Central memory CD8-positive, alpha-beta T cell (primary cell): ENCODE measurements at regions not wholly inside any gene's neighbourhood (a gene's known extent, or its start where the extent isn't known, plus 50 kb on each side); places are given as distances from the start of the nearest gene placed in this dataset.

Experiments used
- ATAC-seq: fragments of 150-1000 bp; cut with Tn5 transposase; replicated peaks from 2 replicates; pipeline ENCODE4 v1.10.0; 2022; ENCODE audit warnings: mild to moderate bottlenecking, moderate FRiP score, moderate number of reproducible peaks; ENCODE audit not compliant: poor library complexity, severe bottlenecking; ENCODE audit errors: extremely low read depth
- DNase-seq, 2 donors: peaks; one replicate each; pipeline ENCODE4 v3.0.0; 2021; ENCODE audit warnings: low spot score in 2 of 2
- H3K27ac Mint-ChIP-seq: one replicate; pipeline ENCODE4 v1.8.0; 2022; ENCODE audit warnings: low read depth, mild to moderate bottlenecking, moderate library complexity, mixed read lengths
- H3K27me3 Mint-ChIP-seq: one replicate; pipeline ENCODE4 v1.8.0; 2022; ENCODE audit warnings: mixed read lengths
- H3K36me3 Mint-ChIP-seq: one replicate; pipeline ENCODE4 v1.8.0; 2022; ENCODE audit warnings: mild to moderate bottlenecking, moderate library complexity, mixed read lengths; ENCODE audit not compliant: insufficient read depth
- H3K4me1 Mint-ChIP-seq: one replicate; pipeline ENCODE4 v1.8.0; 2022; ENCODE audit warnings: mixed read lengths
- H3K4me3 Mint-ChIP-seq: one replicate; pipeline ENCODE4 v1.8.0; 2022; ENCODE audit warnings: mild to moderate bottlenecking, moderate library complexity, mixed read lengths
- H3K9me3 Mint-ChIP-seq: one replicate; pipeline ENCODE4 v1.8.0; 2022; ENCODE audit warnings: mixed read lengths

DNA sequence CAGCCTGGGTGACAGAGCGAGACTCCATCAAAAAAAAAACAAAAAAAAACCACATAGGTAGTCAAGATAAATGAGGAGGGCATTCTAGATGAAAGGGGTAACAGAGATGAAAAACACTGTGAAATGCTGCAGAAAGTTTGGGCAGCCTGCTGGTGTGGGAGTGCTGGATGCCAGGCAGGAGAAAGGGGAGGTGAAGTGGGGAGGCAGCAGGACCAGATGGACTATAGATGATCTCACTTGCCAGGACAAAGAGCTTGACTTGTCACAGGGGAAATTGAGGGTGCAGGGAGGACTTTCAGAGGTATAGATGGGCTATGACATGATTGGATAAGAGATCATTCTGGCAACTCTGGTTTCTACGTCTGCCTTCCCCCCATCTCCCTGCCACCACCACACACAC lies 519.7 kb upstream of the ZFP42 start:
- Mint-ChIP-seq H3K36me3 (no peaks in the 10 kb centered on the region), H3K9me3 (peaks cover 25% of the 10 kb centered on the region), H3K4me1 (no peaks in the 10 kb centered on the region), H3K27me3 (no peaks in the 10 kb centered on the region), H3K27ac (no peak overlapping the region), H3K4me3 (no peak overlapping the region)
- ATAC-seq (no peak), DNase-seq (no peak)

DNA sequence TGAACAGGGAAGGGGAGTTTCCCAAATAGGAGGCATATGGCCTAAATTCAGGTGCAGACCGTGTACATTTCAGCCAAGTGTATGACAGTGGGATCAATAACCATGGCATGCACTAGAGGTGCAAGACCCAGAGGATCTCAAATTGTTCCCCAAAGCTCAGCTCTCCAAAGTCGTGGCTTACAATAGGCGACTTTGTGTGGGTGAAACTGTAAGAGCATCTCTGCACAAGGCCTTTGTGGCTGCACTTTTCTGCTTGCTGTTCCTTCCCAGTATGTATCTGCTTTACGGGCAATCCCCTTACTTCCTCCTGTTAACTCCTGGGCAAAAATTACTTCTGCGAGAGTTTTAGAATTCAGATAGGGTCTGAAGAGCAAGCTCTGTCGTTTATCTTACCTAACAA lies 518.3 kb upstream of the ZFP42 start:
- no peak for ATAC-seq
- no peaks in the 10 kb centered on the region for H3K36me3 Mint-ChIP-seq
- DNase-seq, result no peak
- no peaks in the 10 kb centered on the region for H3K4me1 Mint-ChIP-seq
- no peak overlapping the region for H3K27ac Mint-ChIP-seq
- no peaks in the 10 kb centered on the region for H3K27me3 Mint-ChIP-seq
- H3K9me3 Mint-ChIP-seq, result peaks cover 19% of the 10 kb centered on the region
- no peak overlapping the region for H3K4me3 Mint-ChIP-seq

DNA sequence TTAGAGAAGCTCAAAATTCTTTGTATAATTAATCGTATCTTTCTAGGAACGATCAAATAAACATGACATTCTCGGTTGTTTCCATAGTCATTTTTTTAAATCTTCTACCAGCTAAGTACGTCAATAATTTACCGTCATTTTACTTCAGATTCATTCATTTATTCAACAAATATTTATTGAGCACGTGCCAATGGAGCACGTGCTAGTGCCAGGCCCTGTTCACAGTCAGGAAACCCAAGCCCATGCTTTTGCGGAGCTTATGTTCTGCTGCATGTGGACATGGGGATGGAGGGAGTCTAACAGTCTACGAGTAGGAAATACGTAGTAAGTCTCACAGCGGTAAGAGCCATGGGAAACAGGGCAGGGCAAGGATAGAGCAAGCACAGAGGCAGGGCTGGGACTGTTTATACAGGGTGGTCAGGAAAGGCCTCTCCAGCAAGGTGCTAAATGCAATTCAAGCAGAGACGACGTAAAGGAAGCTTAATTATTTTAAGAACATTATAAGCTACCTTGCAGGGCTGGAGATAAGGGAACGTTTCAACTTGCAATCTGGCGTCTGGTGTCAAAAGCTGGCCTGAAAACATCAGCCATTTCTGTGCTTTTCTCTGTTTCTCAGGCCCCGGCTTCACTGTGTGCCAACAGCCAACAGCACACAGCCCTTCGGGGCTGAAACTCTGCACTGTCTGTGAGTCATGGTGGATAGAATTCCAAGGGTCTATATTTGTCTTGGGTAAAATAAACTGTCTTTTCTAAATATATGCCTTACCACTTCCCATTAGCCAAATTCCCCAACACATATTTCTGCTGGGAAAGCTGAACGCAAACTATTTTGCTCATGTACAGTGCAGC lies 517.1 kb upstream of the ZFP42 start:
- DNase-seq (no peak), ATAC-seq (no peak)
- peaks cover 19% of the 10 kb centered on the region for H3K9me3 Mint-ChIP-seq
- no peaks in the 10 kb centered on the region for H3K4me1 Mint-ChIP-seq
- no peaks in the 10 kb centered on the region for H3K36me3 Mint-ChIP-seq
- H3K27ac Mint-ChIP-seq, result no peak overlapping the region
- no peak overlapping the region for H3K4me3 Mint-ChIP-seq
- H3K27me3 Mint-ChIP-seq, result no peaks in the 10 kb centered on the region

DNA sequence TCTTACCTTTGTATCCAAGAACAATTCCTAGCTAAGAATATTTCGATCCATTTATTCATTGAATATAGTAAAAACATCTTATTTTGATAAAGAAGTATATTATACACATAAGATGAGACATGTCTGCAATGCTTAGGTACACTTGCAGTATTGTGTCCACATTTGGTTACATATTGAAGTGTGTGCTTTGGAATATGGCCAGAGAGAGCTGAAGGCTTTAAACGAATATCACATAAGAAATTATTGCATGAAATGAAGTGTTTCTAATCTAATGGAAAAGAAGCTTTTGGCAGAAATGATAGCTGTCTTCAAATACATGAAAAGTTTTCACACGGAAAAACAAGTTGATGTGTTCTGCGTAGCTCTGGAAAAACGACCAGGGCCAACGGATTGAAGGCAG lies 516.1 kb upstream of the ZFP42 start:
- no peaks in the 10 kb centered on the region for H3K4me1 Mint-ChIP-seq
- ATAC-seq, result no peak
- peaks cover 14% of the 10 kb centered on the region for H3K9me3 Mint-ChIP-seq
- no peak for DNase-seq
- no peak overlapping the region for H3K27ac Mint-ChIP-seq
- no peaks in the 10 kb centered on the region for H3K27me3 Mint-ChIP-seq
- H3K4me3 Mint-ChIP-seq, result no peak overlapping the region
- H3K36me3 Mint-ChIP-seq, result no peaks in the 10 kb centered on the region

DNA sequence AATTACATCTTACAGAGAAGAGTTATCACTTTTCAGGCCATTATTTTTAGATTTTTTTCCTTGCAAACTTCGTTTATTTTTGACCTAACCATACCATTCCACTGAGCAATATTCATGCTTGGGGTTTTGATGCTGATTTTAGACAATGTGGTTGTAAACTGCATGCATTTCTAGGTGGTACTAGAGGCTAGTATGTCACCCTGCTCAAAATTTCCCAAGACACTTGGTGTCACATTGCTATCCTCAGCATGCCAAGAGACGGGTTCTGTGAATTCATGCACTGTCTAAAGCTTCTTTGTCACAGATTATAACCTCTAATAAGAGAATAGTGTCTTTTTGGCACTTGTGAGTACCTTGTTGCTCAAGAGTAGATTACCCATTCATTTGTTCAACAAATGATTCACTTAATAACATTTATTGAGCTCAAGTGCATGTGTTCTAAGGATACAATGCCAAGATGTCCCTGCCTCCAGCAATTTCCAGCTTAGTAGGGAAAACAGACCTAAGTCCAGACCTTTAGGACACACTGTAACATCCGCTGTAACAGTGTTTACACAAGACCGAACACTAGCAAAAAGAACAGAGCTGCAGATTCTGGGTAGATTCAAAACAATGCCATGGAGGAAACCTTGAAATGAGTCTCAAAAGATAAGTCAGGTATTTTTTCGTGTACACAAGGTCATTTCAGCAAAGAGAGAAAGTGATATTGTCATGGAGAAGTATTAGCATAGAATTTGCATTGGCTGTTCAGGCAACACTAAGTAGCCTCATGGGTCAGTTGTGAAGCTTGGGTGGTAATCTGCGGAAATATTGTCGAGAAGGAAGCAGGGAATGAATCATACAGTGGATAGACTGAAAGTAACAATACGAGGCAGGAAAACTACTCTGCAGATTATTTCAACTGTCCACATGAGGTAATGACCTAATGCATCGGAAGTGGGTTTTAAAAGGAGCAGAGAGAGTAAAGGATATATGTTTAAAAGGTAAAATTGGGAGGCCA lies 515.1 kb upstream of the ZFP42 start:
- Mint-ChIP-seq H3K27me3 (no peaks in the 10 kb centered on the region), H3K9me3 (peaks cover 6% of the 10 kb centered on the region), H3K4me1 (no peaks in the 10 kb centered on the region), H3K27ac (no peak overlapping the region), H3K36me3 (no peaks in the 10 kb centered on the region), H3K4me3 (no peak overlapping the region)
- ATAC-seq (no peak), DNase-seq (no peak)

DNA sequence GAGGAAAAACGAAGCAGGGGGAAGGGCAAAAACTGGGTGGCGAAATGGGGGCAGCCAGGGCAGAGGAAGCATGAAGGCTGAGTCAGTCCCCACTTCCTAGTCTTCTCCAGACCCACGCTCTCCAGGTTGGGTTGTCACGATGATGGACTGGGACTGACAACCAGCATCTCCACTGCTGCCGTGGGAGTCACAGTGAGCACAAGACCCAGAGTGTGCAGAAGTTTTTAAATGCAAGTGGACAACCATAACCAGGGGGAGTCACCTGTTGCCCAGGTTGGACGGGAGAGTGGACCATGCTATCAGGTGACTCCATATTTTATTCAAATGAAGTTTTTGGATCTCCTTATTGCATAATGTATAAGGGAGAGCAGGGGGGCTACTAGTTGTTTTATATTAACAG lies 511.4 kb upstream of the ZFP42 start:
- Mint-ChIP-seq H3K9me3 (peaks cover 13% of the 10 kb centered on the region), H3K27ac (no peak overlapping the region), H3K27me3 (no peaks in the 10 kb centered on the region), H3K4me1 (no peaks in the 10 kb centered on the region), H3K4me3 (no peak overlapping the region), H3K36me3 (no peaks in the 10 kb centered on the region)
- DNase-seq (no peak), ATAC-seq (no peak)

DNA sequence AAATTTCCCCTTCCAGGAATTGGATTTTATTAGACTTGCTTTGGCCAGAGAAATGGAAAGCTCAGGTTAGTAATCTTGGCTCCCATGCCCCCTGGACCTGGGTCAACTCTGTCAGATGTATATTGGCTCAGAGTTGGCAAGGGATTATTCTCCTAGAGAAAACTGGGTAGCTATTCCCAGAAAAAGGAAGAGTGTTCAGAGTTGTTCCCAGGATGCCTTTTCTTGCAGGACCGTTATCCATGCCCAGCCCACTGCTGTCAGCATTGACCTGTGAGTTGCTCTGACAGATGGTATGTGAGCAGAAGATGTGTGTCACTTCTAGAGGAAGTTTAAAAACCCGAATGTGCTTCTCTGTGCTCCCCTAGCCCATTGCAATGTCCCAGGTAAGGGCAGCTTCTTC lies 509.9 kb upstream of the ZFP42 start:
- Mint-ChIP-seq H3K4me3 (no peak overlapping the region), H3K9me3 (peaks cover 10% of the 10 kb centered on the region), H3K4me1 (no peaks in the 10 kb centered on the region), H3K27ac (no peak overlapping the region), H3K36me3 (no peaks in the 10 kb centered on the region), H3K27me3 (no peaks in the 10 kb centered on the region)
- ATAC-seq, result no peak
- DNase-seq, result no peak

DNA sequence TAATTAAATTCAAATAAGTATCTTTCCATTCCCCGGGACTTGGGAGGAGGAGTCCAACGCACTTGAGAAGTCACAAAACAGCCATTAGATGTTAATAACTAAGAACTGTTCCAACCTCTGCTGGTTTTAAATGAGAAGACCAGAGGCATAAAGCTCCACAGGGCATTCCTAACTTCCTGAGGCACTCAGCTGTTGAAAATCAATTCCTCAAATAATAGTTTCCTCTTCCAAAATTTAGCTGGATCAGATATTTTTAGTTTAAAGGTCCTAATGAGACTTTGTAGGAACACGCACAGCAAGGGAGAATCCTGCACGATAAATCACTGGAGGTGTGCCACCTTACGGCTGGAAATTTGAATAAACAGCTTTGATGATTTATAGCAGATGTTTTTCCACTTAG lies 504.3 kb upstream of the ZFP42 start:
- H3K27me3 Mint-ChIP-seq, result no peaks in the 10 kb centered on the region
- H3K27ac Mint-ChIP-seq, result no peak overlapping the region
- no peaks in the 10 kb centered on the region for H3K36me3 Mint-ChIP-seq
- H3K4me1 Mint-ChIP-seq, result no peaks in the 10 kb centered on the region
- no peak for DNase-seq
- H3K9me3 Mint-ChIP-seq, result peaks cover 20% of the 10 kb centered on the region
- no peak for ATAC-seq
- no peak overlapping the region for H3K4me3 Mint-ChIP-seq

DNA sequence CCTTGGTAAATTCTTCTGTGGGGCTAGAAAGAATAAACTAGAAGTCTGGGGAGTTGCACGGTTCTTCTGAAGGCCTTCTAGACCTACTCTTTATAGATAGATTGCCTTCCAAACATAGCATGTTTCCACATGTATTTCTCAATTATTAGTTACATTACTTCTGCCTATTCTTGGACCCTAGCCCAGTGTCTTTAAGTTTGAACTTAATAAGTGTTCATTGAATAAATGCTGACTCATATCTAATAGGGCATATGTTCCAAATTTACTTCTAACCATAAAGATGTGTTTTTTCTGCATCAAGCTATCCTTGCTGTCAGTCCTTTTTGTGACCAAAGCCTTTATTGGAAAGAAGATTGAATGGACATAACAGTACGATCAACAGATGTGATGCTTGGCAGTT lies 503.6 kb upstream of the ZFP42 start:
- no peaks in the 10 kb centered on the region for H3K4me1 Mint-ChIP-seq
- no peaks in the 10 kb centered on the region for H3K36me3 Mint-ChIP-seq
- H3K4me3 Mint-ChIP-seq, result no peak overlapping the region
- H3K27me3 Mint-ChIP-seq, result no peaks in the 10 kb centered on the region
- ATAC-seq, result no peak
- peaks cover 20% of the 10 kb centered on the region for H3K9me3 Mint-ChIP-seq
- no peak overlapping the region for H3K27ac Mint-ChIP-seq
- no peak for DNase-seq

DNA sequence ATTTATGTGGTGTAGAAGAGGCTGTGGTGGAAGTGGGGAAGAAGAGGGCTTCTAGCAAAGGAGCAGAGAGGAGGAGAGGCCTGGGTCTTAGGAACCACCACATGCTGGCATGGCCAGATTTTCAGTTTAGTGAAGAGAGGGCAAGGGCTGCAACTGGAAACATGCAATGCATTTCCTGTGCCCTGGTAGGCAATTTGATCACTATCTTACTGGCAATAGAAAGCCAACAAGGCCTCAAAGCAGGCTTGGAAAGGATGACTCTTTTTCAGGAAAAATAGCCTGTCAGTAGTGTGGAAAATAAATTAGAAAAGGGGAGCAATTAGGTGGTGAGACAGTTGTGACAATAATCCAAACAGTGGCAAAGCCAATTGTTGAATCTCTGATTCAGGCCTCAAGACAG lies 501.9 kb upstream of the ZFP42 start:
- H3K36me3 Mint-ChIP-seq, result no peaks in the 10 kb centered on the region
- no peak overlapping the region for H3K27ac Mint-ChIP-seq
- H3K4me1 Mint-ChIP-seq, result no peaks in the 10 kb centered on the region
- no peaks in the 10 kb centered on the region for H3K27me3 Mint-ChIP-seq
- DNase-seq (no peak), ATAC-seq (no peak)
- no peak overlapping the region for H3K4me3 Mint-ChIP-seq
- H3K9me3 Mint-ChIP-seq, result peaks cover 22% of the 10 kb centered on the region

DNA sequence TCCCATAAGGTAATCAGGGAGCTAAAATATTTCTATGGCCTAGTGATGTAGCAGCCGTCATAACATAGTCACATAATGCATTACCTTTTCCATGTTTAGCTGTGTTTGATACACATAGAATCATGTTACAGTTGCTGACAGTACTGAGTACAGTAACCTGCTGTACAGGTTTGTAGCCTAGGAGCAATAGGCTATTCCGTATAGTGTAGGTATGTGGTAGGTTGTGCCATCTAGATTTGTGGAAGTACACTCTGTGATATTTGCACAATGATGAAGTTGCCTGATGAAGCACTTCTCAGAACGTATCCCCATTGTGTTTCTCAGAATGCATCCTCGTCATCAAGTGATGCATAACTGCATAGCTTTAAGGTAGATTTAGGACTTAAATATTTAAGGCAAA lies 495.6 kb upstream of the ZFP42 start:
- DNase-seq, result no peak
- ATAC-seq, result no peak
- H3K27ac Mint-ChIP-seq, result no peak overlapping the region
- H3K36me3 Mint-ChIP-seq, result no peaks in the 10 kb centered on the region
- H3K4me1 Mint-ChIP-seq, result no peaks in the 10 kb centered on the region
- H3K27me3 Mint-ChIP-seq, result no peaks in the 10 kb centered on the region
- peaks cover 31% of the 10 kb centered on the region for H3K9me3 Mint-ChIP-seq
- H3K4me3 Mint-ChIP-seq, result no peak overlapping the region

DNA sequence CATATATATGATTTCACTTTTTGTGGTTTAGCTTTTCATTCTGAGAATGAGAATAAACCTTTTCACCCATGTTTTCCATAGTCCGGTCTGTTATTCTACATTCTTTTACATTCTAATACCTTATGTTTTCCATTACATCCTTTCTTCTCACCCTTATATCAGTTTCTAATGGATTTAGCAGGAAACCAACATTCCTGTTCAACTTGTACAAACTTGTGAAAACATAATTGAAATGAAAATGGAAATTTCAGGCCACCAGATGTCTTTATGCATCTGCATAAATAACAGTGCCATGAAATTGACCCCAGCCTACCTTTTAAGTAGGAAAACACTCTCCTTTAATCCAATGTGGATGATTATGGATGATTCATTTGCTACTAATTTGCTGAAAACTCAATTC lies 494.8 kb upstream of the ZFP42 start:
- ATAC-seq, result no peak
- Mint-ChIP-seq H3K27me3 (no peaks in the 10 kb centered on the region), H3K36me3 (no peaks in the 10 kb centered on the region), H3K9me3 (peaks cover 26% of the 10 kb centered on the region), H3K27ac (no peak overlapping the region), H3K4me3 (no peak overlapping the region), H3K4me1 (no peaks in the 10 kb centered on the region)
- no peak for DNase-seq

DNA sequence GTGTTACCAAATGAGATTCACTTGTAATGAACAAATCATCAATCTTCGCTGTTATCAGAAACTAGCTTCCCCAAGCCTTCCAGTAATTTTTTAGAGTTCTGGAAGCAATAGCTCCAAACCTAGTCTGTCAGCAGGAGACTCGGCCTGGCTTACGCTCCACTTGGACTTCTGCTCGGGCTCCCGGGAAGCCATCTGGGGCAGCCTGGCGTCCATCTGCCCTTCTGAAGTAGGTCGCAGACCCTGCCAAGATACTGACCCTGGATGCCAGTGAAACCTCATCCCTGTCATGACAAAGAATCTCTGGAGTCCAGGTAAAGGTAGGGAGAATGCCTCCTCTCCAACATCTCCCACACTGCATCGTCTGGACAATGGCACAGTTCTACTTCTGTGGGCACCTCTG lies 493.8 kb upstream of the ZFP42 start:
- Mint-ChIP-seq H3K9me3 (peaks cover 26% of the 10 kb centered on the region), H3K4me3 (no peak overlapping the region), H3K27me3 (no peaks in the 10 kb centered on the region)

More for the DNA sequence above, 493.8 kb upstream of the ZFP42 start:
- ATAC-seq (no peak), DNase-seq (no peak)
- H3K4me1 Mint-ChIP-seq, result no peaks in the 10 kb centered on the region
- H3K36me3 Mint-ChIP-seq, result no peaks in the 10 kb centered on the region
- H3K27ac Mint-ChIP-seq, result no peak overlapping the region
